Endothelial cell of umbilical vein (primary cell): ENCODE measurements at regions not wholly inside any gene's neighbourhood (a gene's known extent, or its start where the extent isn't known, plus 50 kb on each side); places are given as distances from the start of the nearest gene placed in this dataset.

Experiments
- BruUV-seq: library from RNA; stranded (reverse); fragments of 400-500 nt; replicated peaks from 2 replicates; lab custom pipeline; 2021; lab: Mats Ljungman, UMichigan
- CTCF ChIA-PET: fragments of 300-600, 350-600 bp; sonication (Branson Sonifier 250); formaldehyde crosslinking; loops from one replicate; lab custom pipeline; 2021; ENCODE audit warnings: antibody characterized with exemption, inconsistent platforms; lab: Charles Lee
- POLR2A ChIA-PET: fragments of 300-600, 350-600 bp; sonication (Branson Sonifier 250); formaldehyde crosslinking; loops from one replicate; lab custom pipeline; 2021; ENCODE audit warnings: antibody characterized with exemption, inconsistent platforms; lab: Charles Lee
- DNase-seq: peaks from one replicate; pipeline ENCODE4 v3.0.0-alpha.2; 2011; ENCODE audit warnings: low read depth, low spot score
- FAIRE-seq: peaks from 2 replicates; lab custom pipeline; 2011; peaks lifted over from hg19 to GRCh38; lab: Jason Lieb, UNC
- H2AFZ ChIP-seq: 2 replicates; pipeline ENCODE4 v1.6.0; 2012; ENCODE audit warnings: low read depth, low read length, control low read depth, inconsistent platforms
- H3K27ac ChIP-seq: 2 replicates; pipeline ENCODE4 v1.5.1; 2011; ENCODE audit warnings: low read depth, mild to moderate bottlenecking, control low read depth, low read length, moderate library complexity; ENCODE audit not compliant: insufficient read depth
- H3K27me3 ChIP-seq, 2 experiments: 2 replicates each; pipeline versions ENCODE4 v1.6.0 to v1.6.1; 2011; ENCODE audit warnings: low read length in 2 of 2, mixed read lengths in 1 of 2; ENCODE audit not compliant: control insufficient read depth in 2 of 2, insufficient read depth in 2 of 2
- H3K36me3 ChIP-seq, 2 experiments: 2 replicates in 1 of 2; 3 replicates in 1 of 2; pipeline ENCODE4 v1.5.1; 2011; ENCODE audit warnings: low read length in 2 of 2, mild to moderate bottlenecking in 1 of 2, moderate library complexity in 1 of 2; ENCODE audit not compliant: control insufficient read depth in 2 of 2, insufficient read depth in 2 of 2; ENCODE audit errors: extremely low read depth in 1 of 2
- H3K4me1 ChIP-seq: 3 replicates; pipeline ENCODE4 v1.5.1; 2011; ENCODE audit warnings: mild to moderate bottlenecking, low read length; ENCODE audit not compliant: control insufficient read depth, insufficient read depth; ENCODE audit errors: extremely low read depth
- H3K4me2 ChIP-seq: 2 replicates; pipeline ENCODE4 v1.6.1; 2011; ENCODE audit warnings: low read length, control low read depth, mixed read lengths; ENCODE audit not compliant: insufficient read depth
- H3K4me3 ChIP-seq, 3 experiments: fragments of 200-600 bp in 1 of 3; sonication (generic), shearing (Covaris generic) in 1 of 3; replicated peaks in 1 of 3; 2 replicates each; pipeline ENCODE4 v1.5.1; 2011 to 2016; ENCODE audit warnings: control low read depth in 3 of 3, low read length in 3 of 3, mild to moderate bottlenecking in 2 of 3, inconsistent platforms in 1 of 3, low read depth in 1 of 3, moderate library complexity in 1 of 3; ENCODE audit not compliant: insufficient read depth in 1 of 3
- H3K79me2 ChIP-seq: 2 replicates; pipeline ENCODE4 v1.6.0; 2012; ENCODE audit warnings: low read length, inconsistent platforms; ENCODE audit not compliant: control insufficient read depth, insufficient read depth
- H3K9ac ChIP-seq: replicated peaks from 2 replicates; pipeline ENCODE3; 2011; ENCODE audit warnings: low read length, control low read depth; ENCODE audit not compliant: insufficient read depth; ENCODE audit errors: extremely low read depth
- H3K9me1 ChIP-seq: replicated peaks from 3 replicates; pipeline ENCODE4 v1.6.0; 2011; ENCODE audit warnings: mild to moderate bottlenecking, low read length; ENCODE audit not compliant: control insufficient read depth, insufficient read depth; ENCODE audit errors: extremely low read depth
- H3K9me3 ChIP-seq: replicated peaks from 2 replicates; pipeline ENCODE4 v1.5.1; 2012; ENCODE audit warnings: low read length, inconsistent platforms; ENCODE audit not compliant: control insufficient read depth, insufficient read depth
- H4K20me1 ChIP-seq: replicated peaks from 2 replicates; pipeline ENCODE3; 2011; ENCODE audit warnings: mild to moderate bottlenecking, low read length; ENCODE audit not compliant: control insufficient read depth, insufficient read depth; ENCODE audit errors: extremely low read depth
- CTCF ChIP-seq, 2 donors: IDR thresholded peaks; 1 replicate in 1 of 2; 2 replicates in 1 of 2; pipeline ENCODE4 v1.5.1; 2011; ENCODE audit warnings: low read length in 2 of 2, mild to moderate bottlenecking in 2 of 2, moderate library complexity in 2 of 2, control low read depth in 1 of 2, inconsistent platforms in 1 of 2, low read depth in 1 of 2; ENCODE audit not compliant: insufficient read depth in 1 of 2; ENCODE audit errors: extremely low read depth in 1 of 2
- EZH2 ChIP-seq: IDR thresholded peaks from 2 replicates; pipeline ENCODE4 v1.6.1; 2012; ENCODE audit warnings: borderline replicate concordance, low read depth, mild to moderate bottlenecking, moderate library complexity, low read length, inconsistent platforms; ENCODE audit not compliant: severe bottlenecking
- FOS ChIP-seq: IDR thresholded peaks from 2 replicates; pipeline ENCODE4 v1.6.1; 2011; ENCODE audit warnings: mild to moderate bottlenecking, low read length, moderate library complexity, borderline replicate concordance; ENCODE audit not compliant: insufficient read depth
- GATA2 ChIP-seq: IDR thresholded peaks from 2 replicates; pipeline ENCODE4 v1.7.0; 2011; ENCODE audit warnings: low read depth, mild to moderate bottlenecking, moderate library complexity, mixed read lengths, low read length; ENCODE audit not compliant: insufficient read length, insufficient read depth
- JUN ChIP-seq: IDR thresholded peaks from 2 replicates; pipeline ENCODE4 v1.6.1; 2011; ENCODE audit warnings: borderline replicate concordance, low read depth; ENCODE audit not compliant: insufficient read length, insufficient read depth
- MAX ChIP-seq: IDR thresholded peaks from 2 replicates; pipeline ENCODE4 v1.6.1; 2011; ENCODE audit not compliant: insufficient read depth, insufficient read length
- MYC ChIP-seq: IDR thresholded peaks from one replicate; pipeline ENCODE4 v1.6.1; 2011; ENCODE audit warnings: mild to moderate bottlenecking, low read depth, low read length
- POLR2A ChIP-seq: IDR thresholded peaks from 2 replicates; pipeline ENCODE4 v1.6.1; 2012; ENCODE audit warnings: low read depth, mild to moderate bottlenecking, control low read depth, low read length
- POLR2AphosphoS5 ChIP-seq: IDR thresholded peaks from 2 replicates; pipeline ENCODE4 v1.6.1; 2012; ENCODE audit warnings: low read depth, mild to moderate bottlenecking, control low read depth, low read length, moderate library complexity; ENCODE audit not compliant: insufficient read depth
- dilution Hi-C: fragments of 300-500 bp; cut with MboI; formaldehyde crosslinking; loops from one replicate; pipeline ENCODE4 v1.15.0; 2019; ENCODE audit warnings: low sequenced_read_pairs; ENCODE audit not compliant: extremely low pct_ligation_motif_present
- intact Hi-C: fragments of 100-400 bp; cut with micrococcal nuclease; formaldehyde crosslinking; loops from one replicate; pipeline ENCODE4 v1.10.0; 2022

GRCh38 chr6:147677647-147678046, 169.2 kb downstream of the SAMD5 start:
- POLR2A ChIA-PET, result no interaction called here

More at GRCh38 chr6:147677647-147678046, 169.2 kb downstream of the SAMD5 start:
- BruUV-seq, result no TSS peak
- intact Hi-C loops, result no loop called here
- no peak overlapping the region for H2AFZ ChIP-seq
- DNase-seq (no peak), FAIRE-seq (no peak)
- no peak overlapping the region for H3K27ac ChIP-seq
- no peak overlapping the region for H3K4me2 ChIP-seq
- H3K9ac ChIP-seq, result no peak overlapping the region
- no peaks in the 10 kb centered on the region for H3K36me3 ChIP-seq
- no peaks in the 10 kb centered on the region for H3K9me1 ChIP-seq
- H3K27me3 ChIP-seq, result no peaks in the 10 kb centered on the region
- H3K4me1 ChIP-seq, result no peaks in the 10 kb centered on the region
- no peaks in the 10 kb centered on the region for H3K79me2 ChIP-seq
- dilution Hi-C loops, result no loop called here
- CTCF ChIA-PET, result interaction anchor here (1.3 kb wide), 1 partner anchor 30 kb away, joined by 3 read pairs; no protein-coding TSS in a partner anchor
- H3K9me3 ChIP-seq, result no peaks in the 10 kb centered on the region
- H4K20me1 ChIP-seq, result no peaks in the 10 kb centered on the region
- no peak for TF ChIP-seq GATA2
- TF ChIP-seq MAX, result no peak
- TF ChIP-seq FOS, result no peak
- no peak for TF ChIP-seq CTCF (IDR thresholded peaks at IDR 0.05; ENCODE audit: extremely low read depth in 1 of 2, insufficient read depth in 1 of 2, low read depth in 1 of 2, low read length in 2 of 2)
- TF ChIP-seq POLR2AphosphoS5, result no peak
- TF ChIP-seq JUN, result no peak
- TF ChIP-seq MYC, result no peak
- TF ChIP-seq POLR2A, result no peak
- TF ChIP-seq EZH2, result no peak
- H3K4me3 ChIP-seq, result no peak overlapping the region
